Mesendoderm (in vitro differentiated cells): ENCODE measurements at regions not wholly inside any gene's neighbourhood (a gene's known extent, or its start where the extent isn't known, plus 50 kb on each side); places are given as distances from the start of the nearest gene placed in this dataset.

Experiments
- DNase-seq: peaks from one replicate; pipeline ENCODE4 v3.0.0; 2013
- H2AK5ac ChIP-seq: 2 replicates; pipeline ENCODE4 v1.6.1; 2013; ENCODE audit warnings: low read length, inconsistent platforms
- H2BK120ac ChIP-seq: 2 replicates; pipeline ENCODE4 v1.6.1; 2013; ENCODE audit warnings: low read depth, mild to moderate bottlenecking, low read length, moderate library complexity, mixed read lengths
- H2BK15ac ChIP-seq: replicated peaks from 2 replicates; pipeline ENCODE4 v1.6.1; 2013; ENCODE audit warnings: low read depth, mild to moderate bottlenecking, moderate library complexity
- H2BK5ac ChIP-seq: 2 replicates; pipeline ENCODE4 v1.6.1; 2013; ENCODE audit warnings: low read length, inconsistent platforms
- H3K18ac ChIP-seq: 2 replicates; pipeline ENCODE4 v1.6.1; 2013; ENCODE audit warnings: mild to moderate bottlenecking, low read length, mixed read lengths
- H3K23ac ChIP-seq: one replicate; pipeline ENCODE4 v1.6.1; 2013; ENCODE audit warnings: low read length
- H3K27ac ChIP-seq: 2 replicates; pipeline ENCODE4 v1.5.1; 2013; ENCODE audit warnings: low read depth, mild to moderate bottlenecking, inconsistent platforms, low read length, moderate library complexity
- H3K27me3 ChIP-seq: 2 replicates; pipeline ENCODE4 v1.6.1; 2013; ENCODE audit warnings: low read length, control low read depth, mild to moderate bottlenecking, inconsistent platforms; ENCODE audit not compliant: insufficient read depth, poor library complexity
- H3K36me3 ChIP-seq: 2 replicates; pipeline ENCODE4 v1.6.1; 2013; ENCODE audit warnings: low read length, inconsistent platforms; ENCODE audit not compliant: control insufficient read depth, insufficient read depth
- H3K4ac ChIP-seq: one replicate; pipeline ENCODE4 v1.6.1; 2013; ENCODE audit warnings: low read depth, mild to moderate bottlenecking, low read length, moderate library complexity
- H3K4me1 ChIP-seq: 2 replicates; pipeline ENCODE4 v1.6.1; 2013; ENCODE audit warnings: low read depth, low read length, inconsistent platforms; ENCODE audit not compliant: control insufficient read depth
- H3K4me2 ChIP-seq: 2 replicates; pipeline ENCODE4 v1.6.1; 2013; ENCODE audit warnings: low read length
- H3K4me3 ChIP-seq: 2 replicates; pipeline ENCODE4 v1.5.1; 2013; ENCODE audit warnings: mild to moderate bottlenecking, low read length
- H3K56ac ChIP-seq: one replicate; pipeline ENCODE4 v1.6.1; 2013; ENCODE audit warnings: low read length
- H3K79me1 ChIP-seq: 2 replicates; pipeline ENCODE4 v1.6.1; 2013; ENCODE audit warnings: low read length, inconsistent platforms
- H3K79me2 ChIP-seq: 2 replicates; pipeline ENCODE4 v1.6.1; 2013; ENCODE audit warnings: mild to moderate bottlenecking, low read length; ENCODE audit not compliant: control insufficient read depth, insufficient read depth
- H3K9ac ChIP-seq: 2 replicates; pipeline ENCODE4 v1.6.1; 2013; ENCODE audit warnings: low read length, inconsistent platforms
- H4K5ac ChIP-seq: one replicate; pipeline ENCODE4 v1.6.1; 2013; ENCODE audit warnings: low read length
- H4K8ac ChIP-seq: one replicate; pipeline ENCODE4 v1.6.1; 2013; ENCODE audit warnings: low read depth, mild to moderate bottlenecking, control low read depth, low read length, moderate library complexity
- WGBS: extraction: QIAGEN DNeasy Blood & Tissue Kit; methylation state at CpG from one replicate; pipeline ENCODE4 v1.1.7; 2013; ENCODE audit warnings: low lambda C conversion rate, missing lambda C conversion rate; ENCODE audit not compliant: insufficient coverage; ENCODE audit errors: extremely low coverage; 5-methylcytosine and 5-hydroxymethylcytosine counted together

GRCh38 chr11:119910051-119910450 is 181.1 kb upstream of the NECTIN1 start:
- Histone ChIP-seq H3K27me3 (no peaks in the 10 kb centered on the region), H2AK5ac (no peak overlapping the region)
- no CpG with 5 or more reads among the region's 4 CpGs for WGBS

DNA sequence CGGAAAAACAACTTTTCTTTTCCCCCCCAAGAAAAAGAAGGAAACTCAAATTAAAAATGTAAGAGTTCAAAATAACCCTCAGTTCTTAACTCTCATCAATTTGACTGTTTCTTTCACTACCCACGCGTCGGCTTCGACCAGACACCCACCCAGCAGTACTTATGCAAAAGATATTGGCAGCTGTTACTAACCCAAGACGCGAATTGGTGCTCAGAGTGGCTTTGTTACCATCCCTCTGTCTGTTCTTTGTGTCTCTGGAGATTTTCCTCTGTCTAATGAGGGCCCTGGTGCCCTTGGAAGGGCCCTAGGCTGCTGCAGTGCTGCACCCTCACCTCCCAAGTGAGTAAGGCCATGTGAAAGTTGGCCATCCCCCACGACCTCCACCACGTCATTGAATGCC is 180.5 kb upstream of the NECTIN1 start:
- Histone ChIP-seq H4K5ac (no peak overlapping the region), H4K8ac (no peak overlapping the region), H2BK5ac (no peak overlapping the region), H2BK15ac (no peak overlapping the region), H3K56ac (no peak overlapping the region), H3K4me2 (no peak overlapping the region), H2AK5ac (no peak overlapping the region), H3K27me3 (no peaks in the 10 kb centered on the region), H3K4me1 (peaks cover 16% of the 10 kb centered on the region), H3K36me3 (no peaks in the 10 kb centered on the region), H3K9ac (no peak overlapping the region), H3K79me1 (no peaks in the 10 kb centered on the region), H3K23ac (no peak overlapping the region), H2BK120ac (no peak overlapping the region), H3K79me2 (no peaks in the 10 kb centered on the region), H3K4me3 (no peak overlapping the region), H3K27ac (no peak overlapping the region), H3K4ac (no peak overlapping the region), H3K18ac (no peak overlapping the region)
- no peak for DNase-seq
- no CpG with 5 or more reads among the region's 9 CpGs for WGBS

More at GRCh38 chr11:119910051-119910450, 181.1 kb upstream of the NECTIN1 start:
- no peak overlapping the region for H3K56ac ChIP-seq
- no peak overlapping the region for H4K5ac ChIP-seq
- no peak overlapping the region for H2BK120ac ChIP-seq
- H3K4me1 ChIP-seq, result peaks cover 16% of the 10 kb centered on the region
- H3K9ac ChIP-seq, result no peak overlapping the region
- H3K79me1 ChIP-seq, result no peaks in the 10 kb centered on the region
- no peak overlapping the region for H4K8ac ChIP-seq
- DNase-seq, result no peak
- no peak overlapping the region for H2BK15ac ChIP-seq
- H2BK5ac ChIP-seq, result no peak overlapping the region
- H3K27ac ChIP-seq, result no peak overlapping the region
- H3K4me2 ChIP-seq, result no peak overlapping the region
- no peaks in the 10 kb centered on the region for H3K79me2 ChIP-seq
- H3K18ac ChIP-seq, result no peak overlapping the region
- H3K23ac ChIP-seq, result no peak overlapping the region
- no peaks in the 10 kb centered on the region for H3K36me3 ChIP-seq
- H3K4me3 ChIP-seq, result no peak overlapping the region
- H3K4ac ChIP-seq, result no peak overlapping the region

GRCh38 chr11:119909077-119909476 is 180.1 kb upstream of the NECTIN1 start:
- H3K18ac ChIP-seq, result no peak overlapping the region
- H3K27ac ChIP-seq, result no peak overlapping the region
- H4K5ac ChIP-seq, result no peak overlapping the region
- H3K23ac ChIP-seq, result no peak overlapping the region
- H2AK5ac ChIP-seq, result no peak overlapping the region
- no peak overlapping the region for H4K8ac ChIP-seq
- no CpG with 5 or more reads among the region's 2 CpGs for WGBS
- H2BK5ac ChIP-seq, result no peak overlapping the region
- H2BK15ac ChIP-seq, result no peak overlapping the region
- peaks cover 16% of the 10 kb centered on the region for H3K4me1 ChIP-seq
- no peak for DNase-seq
- H3K36me3 ChIP-seq, result no peaks in the 10 kb centered on the region
- H3K56ac ChIP-seq, result no peak overlapping the region
- no peaks in the 10 kb centered on the region for H3K79me2 ChIP-seq
- H3K4ac ChIP-seq, result no peak overlapping the region
- H3K4me2 ChIP-seq, result no peak overlapping the region
- no peak overlapping the region for H2BK120ac ChIP-seq
- H3K4me3 ChIP-seq, result no peak overlapping the region
- H3K79me1 ChIP-seq, result no peaks in the 10 kb centered on the region
- no peak overlapping the region for H3K9ac ChIP-seq
- no peaks in the 10 kb centered on the region for H3K27me3 ChIP-seq

DNA sequence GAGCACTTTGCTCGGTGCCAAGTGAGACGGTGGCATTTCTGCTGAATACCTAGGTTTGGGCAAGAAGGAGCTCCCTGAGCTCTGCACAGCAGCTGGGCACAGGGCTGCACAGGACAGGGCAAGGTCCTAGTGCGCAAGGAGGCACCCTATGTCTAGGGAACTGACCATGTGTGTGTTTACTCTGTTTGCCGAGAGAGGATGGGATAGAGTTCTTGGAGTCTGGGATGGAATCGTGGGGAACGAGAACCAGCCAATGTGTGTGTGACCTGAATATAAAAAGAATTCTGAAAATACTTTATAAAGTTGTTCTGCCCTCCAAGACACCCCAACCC is 179.5 kb upstream of the NECTIN1 start:
- H3K36me3 ChIP-seq, result no peaks in the 10 kb centered on the region
- H3K18ac ChIP-seq, result no peak overlapping the region
- H3K4me3 ChIP-seq, result no peak overlapping the region
- no peak overlapping the region for H3K4ac ChIP-seq
- H3K4me1 ChIP-seq, result peaks cover 16% of the 10 kb centered on the region
- H3K56ac ChIP-seq, result no peak overlapping the region
- H2BK5ac ChIP-seq, result no peak overlapping the region
- no peak overlapping the region for H3K23ac ChIP-seq
- H4K5ac ChIP-seq, result no peak overlapping the region
- H3K79me2 ChIP-seq, result no peaks in the 10 kb centered on the region
- H3K27me3 ChIP-seq, result no peaks in the 10 kb centered on the region
- no peak overlapping the region for H4K8ac ChIP-seq
- no peak overlapping the region for H2BK15ac ChIP-seq
- no CpG with 5 or more reads among the region's 6 CpGs for WGBS
- H2AK5ac ChIP-seq, result peak overlapping the region; percentile 96
- H3K4me2 ChIP-seq, result no peak overlapping the region
- H2BK120ac ChIP-seq, result no peak overlapping the region
- no peaks in the 10 kb centered on the region for H3K79me1 ChIP-seq
- no peak for DNase-seq
- H3K27ac ChIP-seq, result no peak overlapping the region
- no peak overlapping the region for H3K9ac ChIP-seq

GRCh38 chr11:119907878-119908572 is 179.0 kb upstream of the NECTIN1 start:
- Histone ChIP-seq H3K4me2 (no peak overlapping the region), H3K79me1 (no peaks in the 10 kb centered on the region), H3K23ac (no peak overlapping the region), H2BK120ac (no peak overlapping the region), H3K79me2 (no peaks in the 10 kb centered on the region), H2BK5ac (no peak overlapping the region), H3K4ac (no peak overlapping the region), H3K56ac (no peak overlapping the region), H4K5ac (no peak overlapping the region), H4K8ac (no peak overlapping the region), H2BK15ac (no peak overlapping the region), H3K36me3 (no peaks in the 10 kb centered on the region), H3K9ac (no peak overlapping the region), H3K18ac (no peak overlapping the region), H3K4me1 (peaks cover 16% of the 10 kb centered on the region), H3K27ac (no peak overlapping the region), H2AK5ac (no peak overlapping the region), H3K27me3 (no peaks in the 10 kb centered on the region), H3K4me3 (no peak overlapping the region)
- DNase-seq, result peak; percentile 9
- whole genome bisulfite sequencing, result no CpG with 5 or more reads among the region's 14 CpGs
